ENCODE measurements at regions not wholly inside any gene's neighbourhood (a gene's known extent, or its start where the extent isn't known, plus 50 kb on each side); places are given as distances from the start of the nearest gene placed in this dataset.
"Not testable (repeated sequence)": the region's sequence is repeated elsewhere in the genome, so short reads cannot be mapped to it uniquely, and the experiment has no call there.

GRCh38 chr2:195072806-195073205 lies 584.2 kb upstream of the SLC39A10 start:
- not testable (repeated sequence) for DNase-seq (ENCODE audit: low read depth, low spot score)

GRCh38 chr2:195057001-195057400 lies 600.0 kb upstream of the SLC39A10 start:
- no peak for DNase-seq (ENCODE audit: low read depth, low spot score)

- DNase-seq (ENCODE audit: low read depth, low spot score), result no peak
These were observed 601.0 kb upstream of the SLC39A10 start for GRCh38 chr2:195055996-195056395.

- no peak for DNase-seq (ENCODE audit: low read depth, low spot score)
These were observed 605.6 kb upstream of the SLC39A10 start for GRCh38 chr2:195051401-195051800.

- no peak for DNase-seq (ENCODE audit: low read depth, low spot score)
These were observed 607.5 kb upstream of the SLC39A10 start for GRCh38 chr2:195049372-195050031.

- no peak for DNase-seq (ENCODE audit: low read depth, low spot score)
These were observed 609.1 kb upstream of the SLC39A10 start for GRCh38 chr2:195047955-195048354.

- peak; percentile 13 for DNase-seq (ENCODE audit: low read depth, low spot score)
These were observed 612.2 kb upstream of the SLC39A10 start for GRCh38 chr2:195044801-195045200.

- no peak for DNase-seq (ENCODE audit: low read depth, low spot score)
These were observed 618.9 kb upstream of the SLC39A10 start for GRCh38 chr2:195038153-195038552.

GRCh38 chr2:195037045-195037444 lies 620.0 kb upstream of the SLC39A10 start:
- DNase-seq (ENCODE audit: low read depth, low spot score), result no peak

- no peak for DNase-seq (ENCODE audit: low read depth, low spot score)
These were observed 625.6 kb upstream of the SLC39A10 start for GRCh38 chr2:195031411-195031810.

- no peak for DNase-seq (ENCODE audit: low read depth, low spot score)
These were observed 627.0 kb upstream of the SLC39A10 start for GRCh38 chr2:195029804-195030654.

- DNase-seq (ENCODE audit: low read depth, low spot score), result no peak
These were observed 629.1 kb upstream of the SLC39A10 start for GRCh38 chr2:195027947-195028346.

GRCh38 chr2:195026261-195026660 lies 630.8 kb upstream of the SLC39A10 start:
- DNase-seq (ENCODE audit: low read depth, low spot score), result no peak

GRCh38 chr2:195022508-195022830 lies 634.6 kb upstream of the SLC39A10 start:
- DNase-seq (ENCODE audit: low read depth, low spot score), result no peak

- no peak for DNase-seq (ENCODE audit: low read depth, low spot score)
These were observed 635.1 kb upstream of the SLC39A10 start for GRCh38 chr2:195021711-195022507.

- no peak for DNase-seq (ENCODE audit: low read depth, low spot score)
These were observed 638.6 kb upstream of the SLC39A10 start for GRCh38 chr2:195018462-195018861.

GRCh38 chr2:195017890-195018289 lies 639.1 kb upstream of the SLC39A10 start:
- no peak for DNase-seq (ENCODE audit: low read depth, low spot score)

GRCh38 chr2:195016841-195017240 lies 640.2 kb upstream of the SLC39A10 start:
- DNase-seq (ENCODE audit: low read depth, low spot score), result no peak

- DNase-seq (ENCODE audit: low read depth, low spot score), result no peak
These were observed 647.8 kb upstream of the SLC39A10 start for GRCh38 chr2:195009202-195009601.

- no peak for DNase-seq (ENCODE audit: low read depth, low spot score)
These were observed 650.2 kb upstream of the SLC39A10 start for GRCh38 chr2:195006856-195007255.

GRCh38 chr2:195003881-195004471 lies 653.0 kb upstream of the SLC39A10 start:
- no peak for DNase-seq (ENCODE audit: low read depth, low spot score)

GRCh38 chr2:195001924-195002323 lies 655.1 kb upstream of the SLC39A10 start:
- DNase-seq (ENCODE audit: low read depth, low spot score), result no peak

Measured in astrocyte of the hippocampus (primary cell).